OCI-LY1 (cell line): ENCODE measurements at regions not wholly inside any gene's neighbourhood (a gene's known extent, or its start where the extent isn't known, plus 50 kb on each side); places are given as distances from the start of the nearest gene placed in this dataset.

ENCODE experiments used
- H2AFZ ChIP-seq: fragments of 200-600 bp; sonication (generic), shearing (Covaris generic); 2 replicates; pipeline ENCODE4 v1.6.0; 2014; ENCODE audit warnings: antibody characterized with exemption, mild to moderate bottlenecking, low read length
- H3F3A ChIP-seq: fragments of 200-600 bp; sonication (generic), shearing (Covaris generic); 2 replicates; pipeline ENCODE4 v1.6.0; 2014; ENCODE audit warnings: mild to moderate bottlenecking, antibody characterized with exemption, low read length, moderate library complexity; ENCODE audit not compliant: insufficient read depth
- H3K27ac ChIP-seq: fragments of 200-600 bp; sonication (generic); 2 replicates; pipeline ENCODE4 v1.5.1; 2014; ENCODE audit warnings: low read length, mixed run types, mild to moderate bottlenecking, low read depth; ENCODE audit not compliant: poor library complexity, severe bottlenecking
- H3K27me3 ChIP-seq: fragments of 200-600 bp; sonication (generic); 2 replicates; pipeline ENCODE4 v1.6.0; 2014; ENCODE audit warnings: antibody characterized with exemption, mild to moderate bottlenecking, low read length, moderate library complexity; ENCODE audit not compliant: insufficient read depth
- H3K36me3 ChIP-seq: fragments of 200-600 bp; sonication (generic); 2 replicates; pipeline ENCODE4 v1.6.1; 2014; ENCODE audit warnings: mild to moderate bottlenecking, antibody characterized with exemption, low read length, moderate library complexity, mixed read lengths; ENCODE audit not compliant: insufficient read depth
- H3K4me1 ChIP-seq: fragments of 200-600 bp; sonication (generic); 2 replicates; pipeline ENCODE4 v1.5.1; 2014; ENCODE audit warnings: mild to moderate bottlenecking, low read length, moderate library complexity; ENCODE audit not compliant: insufficient read depth, severe bottlenecking
- H3K4me2 ChIP-seq: fragments of 200-600 bp; sonication (generic), shearing (Covaris generic); 2 replicates; pipeline ENCODE4 v1.6.1; 2014; ENCODE audit warnings: low read length
- H3K4me3 ChIP-seq: fragments of 200-600 bp; sonication (generic); 2 replicates; pipeline ENCODE4 v1.5.1; 2014; ENCODE audit warnings: low read length, low read depth, mild to moderate bottlenecking, mixed read lengths; ENCODE audit not compliant: poor library complexity, severe bottlenecking
- H3K79me2 ChIP-seq: fragments of 200-600 bp; shearing (Covaris generic); 2 replicates; pipeline ENCODE4 v1.6.1; 2016; ENCODE audit warnings: mixed run types, low read length, mixed read lengths; ENCODE audit not compliant: insufficient read depth
- H3K9ac ChIP-seq: fragments of 200-600 bp; sonication (generic), shearing (Covaris generic); 2 replicates; pipeline ENCODE4 v1.6.1; 2014; ENCODE audit warnings: mild to moderate bottlenecking, low read length, mixed read lengths
- H3K9me2 ChIP-seq: fragments of 200-600 bp; sonication (generic), shearing (Covaris generic); 2 replicates; pipeline ENCODE4 v1.6.1; 2014; ENCODE audit warnings: low read depth, mild to moderate bottlenecking, low read length, mixed read lengths
- H3K9me3 ChIP-seq: fragments of 200-600 bp; shearing (Covaris generic); 2 replicates; pipeline ENCODE4 v1.6.1; 2014; ENCODE audit warnings: low read length, mixed read lengths
- H4K20me1 ChIP-seq: fragments of 200-600 bp; sonication (generic), shearing (Covaris generic); 2 replicates; pipeline ENCODE4 v1.6.0; 2016; ENCODE audit warnings: mild to moderate bottlenecking, low read length; ENCODE audit not compliant: insufficient read depth
- EZH2 ChIP-seq: fragments of 200-600 bp; sonication (generic), shearing (Covaris generic); IDR thresholded peaks from 2 replicates; pipeline ENCODE4 v1.8.0; 2017; ENCODE audit warnings: borderline replicate concordance, mixed run types, mild to moderate bottlenecking, antibody characterized with exemption, low read length, moderate library complexity, mixed read lengths
- TF ChIP-seq, protein P1 (sequence below): fragments of 200-600 bp; sonication (generic), shearing (Covaris generic); IDR thresholded peaks from 2 replicates; pipeline ENCODE4 v1.5.1; 2017; ENCODE audit warnings: mild to moderate bottlenecking, antibody characterized with exemption, low read length, moderate library complexity, mixed read lengths

DNA sequence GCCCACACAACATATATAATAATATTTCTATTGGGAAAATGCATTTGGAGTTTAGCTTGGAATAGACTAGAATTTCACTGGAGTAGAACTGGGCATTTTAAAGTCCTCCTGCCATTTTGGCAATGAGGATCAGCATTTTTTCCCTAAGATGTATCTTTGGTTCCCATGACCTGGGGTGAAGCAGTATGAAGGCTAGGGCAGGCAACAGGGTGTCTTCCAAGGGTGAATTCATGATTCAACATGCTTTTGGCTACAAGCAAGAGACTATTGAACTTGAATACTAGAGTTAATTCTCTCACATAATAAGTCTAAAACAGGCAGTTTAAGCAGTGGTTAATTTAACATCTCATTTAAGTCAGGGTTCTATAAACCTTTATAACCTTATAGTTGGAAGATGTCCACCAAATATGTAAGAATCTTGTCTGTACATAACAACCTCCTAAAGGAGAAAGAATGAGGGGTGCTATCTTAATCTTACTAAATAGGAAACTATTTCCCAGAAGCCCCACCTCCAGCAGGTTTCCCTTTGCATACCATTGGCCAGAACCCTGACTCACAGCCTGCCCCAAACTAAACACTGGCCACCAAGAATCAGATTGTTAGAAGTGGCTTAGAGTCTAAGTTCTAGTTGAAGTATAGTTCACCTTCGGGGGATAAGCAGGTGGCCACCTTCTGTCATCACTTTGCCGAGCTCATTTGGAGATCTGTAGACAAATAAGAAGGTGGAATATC, 96.0 kb upstream of the PRPS1L1 start:
- no peaks in the 10 kb centered on the region for H3K36me3 ChIP-seq
- no peaks in the 10 kb centered on the region for H3K4me1 ChIP-seq
- H3K27me3 ChIP-seq = no peaks in the 10 kb centered on the region
- no peak overlapping the region for H3K4me3 ChIP-seq
- no peak overlapping the region for H2AFZ ChIP-seq
- no peaks in the 10 kb centered on the region for H3K79me2 ChIP-seq
- no peaks in the 10 kb centered on the region for H3K9me2 ChIP-seq
- no peaks in the 10 kb centered on the region for H3K9me3 ChIP-seq
- no peaks in the 10 kb centered on the region for H3F3A ChIP-seq
- H3K4me2 ChIP-seq = no peak overlapping the region
- H4K20me1 ChIP-seq = no peaks in the 10 kb centered on the region
- no peak overlapping the region for H3K9ac ChIP-seq
- H3K27ac ChIP-seq = no peak overlapping the region
- no peak for TF ChIP-seq EZH2
- TF ChIP-seq, protein P1, sequence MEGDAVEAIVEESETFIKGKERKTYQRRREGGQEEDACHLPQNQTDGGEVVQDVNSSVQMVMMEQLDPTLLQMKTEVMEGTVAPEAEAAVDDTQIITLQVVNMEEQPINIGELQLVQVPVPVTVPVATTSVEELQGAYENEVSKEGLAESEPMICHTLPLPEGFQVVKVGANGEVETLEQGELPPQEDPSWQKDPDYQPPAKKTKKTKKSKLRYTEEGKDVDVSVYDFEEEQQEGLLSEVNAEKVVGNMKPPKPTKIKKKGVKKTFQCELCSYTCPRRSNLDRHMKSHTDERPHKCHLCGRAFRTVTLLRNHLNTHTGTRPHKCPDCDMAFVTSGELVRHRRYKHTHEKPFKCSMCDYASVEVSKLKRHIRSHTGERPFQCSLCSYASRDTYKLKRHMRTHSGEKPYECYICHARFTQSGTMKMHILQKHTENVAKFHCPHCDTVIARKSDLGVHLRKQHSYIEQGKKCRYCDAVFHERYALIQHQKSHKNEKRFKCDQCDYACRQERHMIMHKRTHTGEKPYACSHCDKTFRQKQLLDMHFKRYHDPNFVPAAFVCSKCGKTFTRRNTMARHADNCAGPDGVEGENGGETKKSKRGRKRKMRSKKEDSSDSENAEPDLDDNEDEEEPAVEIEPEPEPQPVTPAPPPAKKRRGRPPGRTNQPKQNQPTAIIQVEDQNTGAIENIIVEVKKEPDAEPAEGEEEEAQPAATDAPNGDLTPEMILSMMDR = no peak

DNA sequence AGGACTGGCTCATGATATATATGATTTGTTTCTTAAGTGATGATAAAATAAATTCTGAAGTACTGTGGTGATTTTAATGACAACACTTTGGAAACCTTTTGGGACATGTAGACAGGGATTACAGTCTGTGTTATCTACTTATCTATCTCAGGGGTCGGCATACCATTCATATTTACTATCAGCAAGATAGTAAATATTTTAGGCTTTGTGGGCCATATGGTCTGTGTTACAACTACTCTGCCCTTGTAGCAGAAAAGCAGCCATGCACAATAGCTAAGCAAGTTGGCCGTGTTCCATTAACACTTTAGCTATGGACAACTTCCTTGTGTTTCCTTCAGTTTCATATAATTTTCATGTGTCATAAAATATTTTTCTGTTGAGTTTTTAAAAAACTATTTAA, 97.8 kb upstream of the PRPS1L1 start:
- no peak overlapping the region for H3K4me3 ChIP-seq

DNA sequence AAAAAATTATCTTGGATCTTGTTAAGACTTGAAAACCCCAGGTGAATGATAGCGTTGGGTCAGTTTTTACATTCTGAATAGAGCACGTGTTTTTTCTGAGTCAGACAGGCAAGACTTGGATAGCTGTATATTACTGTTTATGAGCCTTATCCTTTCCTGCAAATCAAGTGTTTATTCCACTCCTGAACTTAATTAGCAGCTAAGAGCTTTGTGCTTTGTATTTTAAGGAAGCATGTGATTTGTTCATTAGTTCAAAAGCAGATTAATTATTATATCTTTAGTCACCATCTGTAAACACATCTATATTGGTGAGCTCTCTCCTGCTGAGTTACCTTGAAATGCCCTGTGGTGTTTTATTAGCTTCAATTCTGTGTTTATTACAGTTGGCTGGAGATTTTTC, 98.6 kb upstream of the PRPS1L1 start:
- Histone ChIP-seq H3K9me2 (no peaks in the 10 kb centered on the region), H4K20me1 (no peaks in the 10 kb centered on the region), H3K79me2 (no peaks in the 10 kb centered on the region), H3K36me3 (no peaks in the 10 kb centered on the region), H3K27ac (no peak overlapping the region), H3K4me3 (no peak overlapping the region), H3K9me3 (no peaks in the 10 kb centered on the region), H3K27me3 (no peaks in the 10 kb centered on the region), H3K4me2 (no peak overlapping the region), H2AFZ (no peak overlapping the region), H3F3A (no peaks in the 10 kb centered on the region), H3K4me1 (no peaks in the 10 kb centered on the region), H3K9ac (no peak overlapping the region)
- TF ChIP-seq, protein P1 = no peak
- no peak for TF ChIP-seq EZH2

More for the DNA sequence above, 97.8 kb upstream of the PRPS1L1 start:
- Histone ChIP-seq H2AFZ (no peak overlapping the region), H3K36me3 (no peaks in the 10 kb centered on the region), H3K27me3 (no peaks in the 10 kb centered on the region), H3K9me2 (no peaks in the 10 kb centered on the region), H3K4me2 (no peak overlapping the region), H3K9me3 (no peaks in the 10 kb centered on the region), H3K79me2 (no peaks in the 10 kb centered on the region), H3K4me1 (no peaks in the 10 kb centered on the region), H3F3A (no peaks in the 10 kb centered on the region), H4K20me1 (no peaks in the 10 kb centered on the region), H3K9ac (no peak overlapping the region), H3K27ac (no peak overlapping the region)
- TF ChIP-seq EZH2 = no peak
- TF ChIP-seq, protein P1 = no peak
